T-cell (primary cell): ENCODE measurements at regions not wholly inside any gene's neighbourhood (a gene's known extent, or its start where the extent isn't known, plus 50 kb on each side); places are given as distances from the start of the nearest gene placed in this dataset.

Experiments
- ATAC-seq, 4 experiments: fragments of 200-7000 bp in 3 of 4; fragments of 150-1000 bp in 1 of 4; cut with Tn5 transposase; replicated peaks in 1 of 4; 1 replicate in 3 of 4; 2 replicates in 1 of 4; pipeline ENCODE4 v1.10.0; 2021; ENCODE audit warnings: moderate library complexity in 3 of 4, mild to moderate bottlenecking in 2 of 4, moderate number of reproducible peaks in 1 of 4
- CTCF ChIA-PET, 2 donors: fragments of 300-600 bp; sonication (Branson Sonifier 250); formaldehyde crosslinking; loops; one replicate each; lab custom pipeline; 2022; ENCODE audit warnings: antibody characterized with exemption in 2 of 2; lab: Charles Lee
- POLR2A ChIA-PET, 2 donors: fragments of 300-600 bp; sonication (Branson Sonifier 250); formaldehyde crosslinking; loops; one replicate each; lab custom pipeline; 2022; ENCODE audit warnings: antibody characterized with exemption in 2 of 2; lab: Charles Lee
- DNase-seq, 35 experiments: peaks; one replicate each; pipeline versions ENCODE4 v3.0.0 to v3.0.0-alpha.2; 2013 to 2023
- H3K27ac ChIP-seq: one replicate; pipeline ENCODE4 v1.5.1; 2013; ENCODE audit warnings: low read length
- H3K27me3 ChIP-seq, 2 experiments: replicated peaks in 1 of 2; 1 replicate in 1 of 2; 2 replicates in 1 of 2; pipeline versions ENCODE4 v1.6.1 to v1.7.0; 2013; ENCODE audit warnings: low read length in 1 of 2, mixed read lengths in 1 of 2; ENCODE audit not compliant: control insufficient read depth in 2 of 2, insufficient read depth in 2 of 2; ENCODE audit errors: extremely low read depth in 1 of 2
- H3K36me3 ChIP-seq, 2 donors: 1 replicate in 1 of 2; 2 replicates in 1 of 2; pipeline versions ENCODE4 v1.6.1 to v1.7.0; 2013; ENCODE audit warnings: low read length in 1 of 2; ENCODE audit not compliant: control insufficient read depth in 2 of 2, insufficient read depth in 1 of 2; ENCODE audit errors: extremely low read depth in 1 of 2
- H3K4me1 ChIP-seq, 2 experiments: 1 replicate in 1 of 2; 2 replicates in 1 of 2; pipeline versions ENCODE4 v1.6.1 to v1.7.0; 2013; ENCODE audit warnings: low read length in 2 of 2, mixed read lengths in 1 of 2; ENCODE audit not compliant: insufficient read depth in 2 of 2, control insufficient read depth in 1 of 2; ENCODE audit errors: extremely low read depth in 1 of 2
- H3K4me3 ChIP-seq, 2 donors: 1 replicate in 1 of 2; 2 replicates in 1 of 2; pipeline versions ENCODE4 v1.5.1 to v1.7.0; 2013; ENCODE audit warnings: mild to moderate bottlenecking in 2 of 2, low read length in 1 of 2, moderate library complexity in 1 of 2; ENCODE audit not compliant: control insufficient read depth in 1 of 2; ENCODE audit errors: extremely low read depth in 1 of 2
- H3K9me3 ChIP-seq: 2 replicates; pipeline ENCODE4 v1.7.0; 2013
- H3K27ac Mint-ChIP-seq, 2 donors: one replicate each; pipeline ENCODE4 v1.8.0; 2020 to 2021; ENCODE audit warnings: mild to moderate bottlenecking in 2 of 2, mixed read lengths in 2 of 2
- H3K27me3 Mint-ChIP-seq, 2 donors: one replicate each; pipeline ENCODE4 v1.8.0; 2021 to 2022; ENCODE audit warnings: mixed read lengths in 2 of 2
- H3K36me3 Mint-ChIP-seq: one replicate; pipeline ENCODE4 v1.8.0; 2021; ENCODE audit warnings: mixed read lengths
- H3K4me1 Mint-ChIP-seq, 3 donors: one replicate each; pipeline ENCODE4 v1.8.0; 2020 to 2022; ENCODE audit warnings: mixed read lengths in 3 of 3, mild to moderate bottlenecking in 1 of 3
- H3K4me3 Mint-ChIP-seq, 3 donors: one replicate each; pipeline ENCODE4 v1.8.0; 2020 to 2022; ENCODE audit warnings: mild to moderate bottlenecking in 3 of 3, mixed read lengths in 3 of 3, moderate library complexity in 3 of 3
- H3K9me3 Mint-ChIP-seq, 3 donors: one replicate each; pipeline ENCODE4 v1.8.0; 2020 to 2022; ENCODE audit warnings: mixed read lengths in 3 of 3
- WGBS: methylation state at CpG from one replicate; pipeline ENCODE4 v1.1.5; 2013; ENCODE audit warnings: missing lambda C conversion rate; ENCODE audit not compliant: insufficient coverage; 5-methylcytosine and 5-hydroxymethylcytosine counted together

- ATAC-seq (no peak), DNase-seq (no peak)
- no peak overlapping the region for H3K4me3 ChIP-seq
- no peak overlapping the region for H3K4me3 Mint-ChIP-seq
- H3K9me3 ChIP-seq, result peaks cover 3% of the 10 kb centered on the region
- peaks cover 7 to 26% (median 25%) of the 10 kb centered on the region in 3 donors for H3K9me3 Mint-ChIP-seq
- no peaks in the 10 kb centered on the region for H3K4me1 ChIP-seq
- no peaks in the 10 kb centered on the region for H3K36me3 Mint-ChIP-seq
- H3K4me1 Mint-ChIP-seq, result no peaks in the 10 kb centered on the region
- no peaks in the 10 kb centered on the region for H3K36me3 ChIP-seq
- H3K27ac ChIP-seq, result no peak overlapping the region
- 60% methylated on average over 1 of the region's 3 CpGs for WGBS
- H3K27ac Mint-ChIP-seq, result no peak overlapping the region
- no peaks in the 10 kb centered on the region for H3K27me3 Mint-ChIP-seq
- no peaks in the 10 kb centered on the region for H3K27me3 ChIP-seq
- CTCF ChIA-PET, result no interaction called here
- POLR2A ChIA-PET, result no interaction called here
Measured at GRCh38 chr3:79986338-79986737, 218.5 kb upstream of the ROBO1 start.

- ChIA-PET POLR2A (no interaction called here), CTCF (no interaction called here)
- Histone ChIP-seq H3K36me3 (no peaks in the 10 kb centered on the region), H3K27ac (no peak overlapping the region), H3K9me3 (no peaks in the 10 kb centered on the region), H3K4me3 (no peak overlapping the region), H3K27me3 (no peaks in the 10 kb centered on the region), H3K4me1 (no peaks in the 10 kb centered on the region)
- WGBS, result 93% methylated on average over 3 of the region's 6 CpGs
- Mint-ChIP-seq H3K4me3 (no peak overlapping the region), H3K9me3 (peaks cover 6 to 25% (median 24%) of the 10 kb centered on the region in 3 donors), H3K27me3 (no peaks in the 10 kb centered on the region), H3K4me1 (no peaks in the 10 kb centered on the region), H3K27ac (no peak overlapping the region), H3K36me3 (no peaks in the 10 kb centered on the region)
- no peak for ATAC-seq
- DNase-seq, result no peak
Measured at GRCh38 chr3:79985816-79986215, 218.0 kb upstream of the ROBO1 start.

- peaks cover 1 to 23% (median 19%) of the 10 kb centered on the region in 3 donors for H3K9me3 Mint-ChIP-seq
- CTCF ChIA-PET, result no interaction called here
- no peaks in the 10 kb centered on the region for H3K36me3 Mint-ChIP-seq
- H3K27me3 Mint-ChIP-seq, result no peaks in the 10 kb centered on the region
- Histone ChIP-seq H3K27ac (no peak overlapping the region), H3K4me1 (no peaks in the 10 kb centered on the region), H3K9me3 (peaks cover 2% of the 10 kb centered on the region), H3K36me3 (no peaks in the 10 kb centered on the region), H3K4me3 (no peak overlapping the region), H3K27me3 (no peaks in the 10 kb centered on the region)
- DNase-seq, result no peak
- H3K4me1 Mint-ChIP-seq, result no peaks in the 10 kb centered on the region
- no peak overlapping the region for H3K27ac Mint-ChIP-seq
- WGBS, result no CpG with 5 or more reads among the region's 1 CpG
- POLR2A ChIA-PET, result no interaction called here
- ATAC-seq, result no peak
- H3K4me3 Mint-ChIP-seq, result no peak overlapping the region
Measured at GRCh38 chr3:79983118-79983517, 215.3 kb upstream of the ROBO1 start.

- no peaks in the 10 kb centered on the region for H3K27me3 Mint-ChIP-seq
- ATAC-seq (no peak), DNase-seq (no peak)
- no peak overlapping the region for H3K27ac ChIP-seq
- H3K4me3 ChIP-seq, result no peak overlapping the region
- no peaks in the 10 kb centered on the region for H3K36me3 ChIP-seq
- H3K27me3 ChIP-seq, result no peaks in the 10 kb centered on the region
- POLR2A ChIA-PET, result no interaction called here
- no peak overlapping the region for H3K27ac Mint-ChIP-seq
- H3K36me3 Mint-ChIP-seq, result no peaks in the 10 kb centered on the region
- no peaks in the 10 kb centered on the region for H3K4me1 Mint-ChIP-seq
- WGBS, result no CpG with 5 or more reads among the region's 3 CpGs
- CTCF ChIA-PET, result no interaction called here
- peaks cover 2% of the 10 kb centered on the region for H3K9me3 ChIP-seq
- peaks cover 8 to 29% (median 28%) of the 10 kb centered on the region in 3 donors for H3K9me3 Mint-ChIP-seq
- H3K4me1 ChIP-seq, result no peaks in the 10 kb centered on the region
- no peak overlapping the region for H3K4me3 Mint-ChIP-seq
Measured at GRCh38 chr3:79979990-79980389, 212.2 kb upstream of the ROBO1 start.

- no peak for DNase-seq
- ATAC-seq, result no peak
- POLR2A ChIA-PET, result no interaction called here
- Mint-ChIP-seq H3K4me1 (no peaks in the 10 kb centered on the region), H3K4me3 (no peak overlapping the region), H3K27ac (no peak overlapping the region), H3K27me3 (no peaks in the 10 kb centered on the region), H3K9me3 (peaks cover 6 to 23% (median 19%) of the 10 kb centered on the region in 3 donors), H3K36me3 (no peaks in the 10 kb centered on the region)
- Histone ChIP-seq H3K36me3 (no peaks in the 10 kb centered on the region), H3K4me1 (no peaks in the 10 kb centered on the region), H3K27me3 (no peaks in the 10 kb centered on the region), H3K27ac (no peak overlapping the region), H3K4me3 (no peak overlapping the region), H3K9me3 (peaks cover 2% of the 10 kb centered on the region)
- CTCF ChIA-PET, result interaction anchor here in 1 of 2 donors (0.6 kb wide), 1 partner anchor 94 kb away, joined by 3 read pairs; no protein-coding TSS in a partner anchor
- WGBS, result no CpG with 5 or more reads among the region's 1 CpG
Measured at GRCh38 chr3:79976466-79976865, 208.7 kb upstream of the ROBO1 start.

GRCh38 chr3:79973917-79974595 is 206.3 kb upstream of the ROBO1 start:
- no peaks in the 10 kb centered on the region for H3K36me3 Mint-ChIP-seq
- no CpG with 5 or more reads among the region's 5 CpGs for whole genome bisulfite sequencing
- CTCF ChIA-PET, result no interaction called here

More at GRCh38 chr3:79973917-79974595, 206.3 kb upstream of the ROBO1 start:
- peaks cover 8 to 26% (median 19%) of the 10 kb centered on the region in 3 donors for H3K9me3 Mint-ChIP-seq
- H3K4me1 ChIP-seq, result no peaks in the 10 kb centered on the region
- H3K27ac ChIP-seq, result no peak overlapping the region
- no peak overlapping the region for H3K27ac Mint-ChIP-seq
- no peaks in the 10 kb centered on the region for H3K9me3 ChIP-seq
- POLR2A ChIA-PET, result no interaction called here
- H3K4me3 Mint-ChIP-seq, result no peak overlapping the region
- no peaks in the 10 kb centered on the region for H3K27me3 ChIP-seq
- no peaks in the 10 kb centered on the region for H3K27me3 Mint-ChIP-seq
- H3K36me3 ChIP-seq, result no peaks in the 10 kb centered on the region
- H3K4me1 Mint-ChIP-seq, result no peaks in the 10 kb centered on the region
- no peak for DNase-seq
- ATAC-seq, result no peak
- no peak overlapping the region for H3K4me3 ChIP-seq
